ENCODE measurements at regions not wholly inside any gene's neighbourhood (a gene's known extent, or its start where the extent isn't known, plus 50 kb on each side); places are given as distances from the start of the nearest gene placed in this dataset.

DNA sequence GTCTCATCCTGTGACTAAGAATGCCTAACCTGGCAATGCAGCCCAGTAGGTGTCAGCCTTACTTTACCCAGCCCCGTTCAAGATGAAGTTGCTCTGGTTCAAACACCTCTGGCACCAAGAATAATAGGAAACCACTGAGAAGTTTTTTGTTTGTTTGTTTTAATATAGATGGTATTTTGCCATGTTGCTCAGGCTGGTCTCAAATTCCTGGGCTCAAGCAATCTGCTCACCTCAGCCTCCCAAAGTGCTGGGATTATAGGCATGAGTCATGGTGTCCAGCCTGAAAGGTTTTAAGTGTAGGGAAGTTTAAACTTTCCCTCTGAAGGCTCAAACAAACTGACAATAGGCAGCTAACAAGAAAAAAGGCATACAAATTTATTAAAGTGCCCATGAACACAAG lies 51.2 kb upstream of the ABCC4 start:
- Mint-ChIP-seq H3K27ac (no peak overlapping the region), H3K9me3 (no peaks in the 10 kb centered on the region)

DNA sequence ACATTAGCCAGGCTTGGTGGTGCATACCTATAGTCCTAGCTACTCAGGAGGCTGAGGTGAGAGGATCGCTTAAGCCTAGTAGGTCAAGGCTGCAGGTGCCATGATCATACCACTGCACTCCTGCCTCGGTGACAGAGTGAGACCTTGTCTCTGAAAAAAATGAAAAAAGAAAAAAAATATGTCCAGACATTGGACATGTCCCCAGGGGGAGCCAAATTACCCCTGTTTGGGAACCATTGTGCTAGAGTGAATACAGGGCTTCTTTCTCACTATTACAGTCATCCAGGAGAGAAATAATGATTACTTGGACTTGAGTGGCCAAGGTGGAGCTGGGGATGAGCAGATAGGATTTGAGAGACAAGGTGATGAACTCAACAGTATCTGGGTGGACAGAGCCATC lies 52.9 kb upstream of the ABCC4 start:
- no peaks in the 10 kb centered on the region for H3K4me1 Mint-ChIP-seq
- H3K27ac Mint-ChIP-seq = no peak overlapping the region
- H3K4me3 Mint-ChIP-seq = no peak overlapping the region
- H3K36me3 Mint-ChIP-seq = no peaks in the 10 kb centered on the region
- H3K9me3 Mint-ChIP-seq = no peaks in the 10 kb centered on the region
- H3K27me3 Mint-ChIP-seq = no peaks in the 10 kb centered on the region

More for the DNA sequence above, 51.2 kb upstream of the ABCC4 start:
- no peaks in the 10 kb centered on the region for H3K27me3 Mint-ChIP-seq
- H3K4me3 Mint-ChIP-seq = no peak overlapping the region
- no peaks in the 10 kb centered on the region for H3K4me1 Mint-ChIP-seq
- H3K36me3 Mint-ChIP-seq = no peaks in the 10 kb centered on the region

DNA sequence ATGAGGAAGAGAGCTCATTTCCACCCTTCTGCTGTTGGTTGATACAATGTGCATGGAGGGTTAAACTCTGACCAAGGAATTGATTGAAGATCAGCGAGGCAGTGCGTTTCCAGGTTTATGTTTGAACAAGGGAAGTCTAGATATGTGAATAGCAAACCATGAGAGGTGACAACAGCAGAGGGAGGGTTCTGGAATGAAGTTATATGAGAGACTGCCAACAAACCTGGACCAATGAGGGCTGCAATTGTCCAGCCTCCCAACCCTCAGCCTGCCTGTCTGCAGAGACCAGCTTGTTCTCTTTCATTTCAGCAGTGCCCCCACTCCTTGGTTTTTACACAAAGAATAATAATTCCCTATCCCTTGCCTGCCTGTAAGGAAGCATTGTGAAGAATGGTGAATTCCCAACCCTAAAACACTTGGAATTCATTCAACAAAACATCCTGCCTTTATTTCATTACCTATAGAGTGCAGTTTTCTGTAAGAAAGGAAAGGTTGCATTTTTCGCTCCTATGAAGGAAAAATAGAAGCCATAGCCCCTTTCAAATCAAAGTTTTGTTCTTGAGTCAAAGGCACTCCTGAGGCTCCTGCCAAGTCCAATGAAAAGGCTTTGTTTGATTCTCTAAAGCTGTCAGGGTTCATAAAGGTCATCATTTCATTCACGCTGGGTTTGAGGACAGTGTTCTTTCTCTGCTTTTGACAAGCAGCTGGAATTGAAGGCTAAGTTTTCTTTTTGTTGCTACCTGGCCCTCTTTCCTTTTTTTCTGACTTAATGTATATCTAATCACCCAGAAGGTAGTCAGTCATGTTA lies 53.6 kb upstream of the ABCC4 start:
- Mint-ChIP-seq H3K4me3 (no peak overlapping the region), H3K36me3 (no peaks in the 10 kb centered on the region), H3K27me3 (no peaks in the 10 kb centered on the region), H3K27ac (no peak overlapping the region), H3K9me3 (no peaks in the 10 kb centered on the region), H3K4me1 (no peaks in the 10 kb centered on the region)

DNA sequence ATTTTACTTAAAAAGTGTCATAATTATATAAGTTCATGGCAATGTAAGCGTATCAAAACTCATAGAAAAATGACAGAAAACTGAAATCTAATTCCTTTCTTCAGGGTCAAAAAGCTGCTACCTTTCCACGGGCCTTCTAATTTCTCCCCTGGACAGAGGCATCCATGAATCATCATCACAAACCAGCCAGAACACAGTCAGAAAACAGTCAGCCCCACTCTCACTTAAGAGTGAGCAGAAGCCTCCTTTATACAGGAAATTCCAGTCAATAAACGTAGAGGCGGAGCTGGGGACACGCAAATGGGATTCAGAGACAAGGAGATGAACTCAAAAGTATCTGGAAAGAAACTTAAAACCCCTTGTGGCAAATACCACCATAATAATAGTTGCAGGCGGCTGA lies 54.2 kb upstream of the ABCC4 start:
- no peak overlapping the region for H3K4me3 Mint-ChIP-seq
- H3K4me1 Mint-ChIP-seq = no peaks in the 10 kb centered on the region
- H3K27ac Mint-ChIP-seq = no peak overlapping the region
- H3K27me3 Mint-ChIP-seq = no peaks in the 10 kb centered on the region
- no peaks in the 10 kb centered on the region for H3K9me3 Mint-ChIP-seq
- H3K36me3 Mint-ChIP-seq = no peaks in the 10 kb centered on the region

DNA sequence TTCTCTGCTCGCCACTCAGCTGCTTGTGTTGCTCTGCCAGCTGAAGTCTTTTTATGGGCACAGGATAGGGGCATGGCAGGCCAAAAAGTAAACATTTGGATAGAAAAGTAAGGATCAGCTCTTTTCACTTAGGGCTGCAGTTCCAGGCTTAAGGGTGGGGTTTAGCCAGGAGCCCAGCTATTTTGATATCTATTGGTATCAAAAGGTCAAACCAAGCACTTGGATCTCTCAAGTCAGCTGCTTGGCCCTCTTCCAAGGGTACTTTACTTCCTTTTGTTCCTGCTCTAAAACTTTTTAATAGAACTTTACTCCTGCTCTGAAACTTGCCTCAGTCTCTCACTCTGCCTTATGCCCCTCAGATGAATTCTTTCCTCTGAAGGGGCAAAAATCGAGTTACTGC lies 55.7 kb upstream of the ABCC4 start:
- no peak overlapping the region for H3K27ac Mint-ChIP-seq

DNA sequence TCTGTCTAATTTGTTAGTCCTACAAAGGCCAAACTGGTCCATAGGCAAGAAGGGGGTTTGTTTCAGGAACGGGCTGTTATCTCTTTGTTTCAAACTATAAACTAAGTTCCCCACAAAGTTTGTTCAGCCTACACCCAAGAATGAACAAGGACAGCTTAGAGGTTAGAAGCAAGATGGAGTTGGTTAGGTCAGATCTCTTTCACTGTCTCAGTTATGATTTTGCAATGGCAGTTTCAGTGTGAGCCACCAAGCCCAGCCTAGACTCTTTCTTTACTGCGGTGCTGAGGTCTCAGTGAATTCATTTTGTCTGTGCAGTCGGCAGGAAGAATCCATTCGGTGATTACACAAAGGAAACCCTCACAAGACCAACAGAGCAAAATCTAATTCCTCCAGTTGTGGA lies 56.6 kb upstream of the ABCC4 start:
- H3K27me3 Mint-ChIP-seq = no peaks in the 10 kb centered on the region
- H3K27ac Mint-ChIP-seq = no peak overlapping the region
- H3K4me3 Mint-ChIP-seq = no peak overlapping the region
- no peaks in the 10 kb centered on the region for H3K36me3 Mint-ChIP-seq
- H3K4me1 Mint-ChIP-seq = no peaks in the 10 kb centered on the region
- H3K9me3 Mint-ChIP-seq = no peaks in the 10 kb centered on the region

More for the DNA sequence above, 55.7 kb upstream of the ABCC4 start:
- Mint-ChIP-seq H3K36me3 (no peaks in the 10 kb centered on the region), H3K9me3 (no peaks in the 10 kb centered on the region), H3K4me3 (no peak overlapping the region), H3K4me1 (no peaks in the 10 kb centered on the region), H3K27me3 (no peaks in the 10 kb centered on the region)

DNA sequence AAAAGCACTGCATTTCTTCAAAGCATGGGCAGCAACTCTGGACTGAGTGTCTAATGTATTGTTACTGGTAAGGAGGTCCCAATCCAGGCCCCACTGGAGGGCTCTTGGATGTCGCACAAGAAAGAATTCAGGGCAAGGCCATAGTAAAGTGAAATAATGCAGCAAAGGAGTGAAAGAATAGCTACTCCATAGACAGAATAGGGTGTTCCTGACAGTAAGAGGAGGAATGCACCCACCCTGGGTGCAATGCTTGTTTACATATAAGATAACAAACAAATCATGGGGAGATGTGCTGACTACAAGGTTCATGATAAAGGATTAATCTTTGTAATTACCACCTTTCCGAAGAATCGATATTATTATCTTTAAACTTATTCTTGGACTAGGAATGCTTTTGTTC lies 58.8 kb upstream of the ABCC4 start:
- no peak overlapping the region for H3K27ac Mint-ChIP-seq
- no peaks in the 10 kb centered on the region for H3K36me3 Mint-ChIP-seq
- H3K27me3 Mint-ChIP-seq = no peaks in the 10 kb centered on the region
- no peaks in the 10 kb centered on the region for H3K9me3 Mint-ChIP-seq
- no peak overlapping the region for H3K4me3 Mint-ChIP-seq
- H3K4me1 Mint-ChIP-seq = no peaks in the 10 kb centered on the region

DNA sequence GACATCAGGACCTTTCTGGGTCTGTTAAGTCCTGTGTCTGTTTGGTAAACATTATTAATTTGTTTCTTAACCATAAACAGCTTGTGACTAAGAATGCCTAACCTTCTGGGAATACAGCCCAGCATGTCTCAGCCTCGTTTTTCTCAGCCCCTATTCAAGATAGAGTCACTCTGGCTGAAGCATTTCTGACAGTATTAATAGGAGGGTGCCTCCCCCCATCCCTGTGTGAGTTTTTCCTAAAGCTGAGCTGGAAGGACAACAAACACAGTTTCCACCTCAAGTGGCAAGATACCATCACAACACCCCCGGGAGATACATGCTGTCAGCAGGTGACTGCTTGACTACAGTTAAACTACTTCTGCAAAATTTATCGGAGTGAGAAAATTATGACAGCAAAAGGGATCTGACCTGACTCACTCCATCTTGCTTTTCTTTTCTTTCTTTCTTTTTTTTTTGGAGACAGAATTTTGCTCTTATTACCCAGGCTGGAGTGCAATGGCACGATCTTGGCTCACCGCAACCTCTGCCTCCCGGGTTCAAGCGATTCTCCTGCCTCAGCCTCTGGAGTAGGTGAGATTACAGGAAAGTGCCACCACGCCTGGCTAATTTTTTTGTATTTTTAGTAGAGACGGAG lies 59.3 kb upstream of the ABCC4 start:
- no peak overlapping the region for H3K4me3 Mint-ChIP-seq
- no peaks in the 10 kb centered on the region for H3K9me3 Mint-ChIP-seq
- no peak overlapping the region for H3K27ac Mint-ChIP-seq
- H3K4me1 Mint-ChIP-seq = no peaks in the 10 kb centered on the region
- no peaks in the 10 kb centered on the region for H3K36me3 Mint-ChIP-seq
- no peaks in the 10 kb centered on the region for H3K27me3 Mint-ChIP-seq

DNA sequence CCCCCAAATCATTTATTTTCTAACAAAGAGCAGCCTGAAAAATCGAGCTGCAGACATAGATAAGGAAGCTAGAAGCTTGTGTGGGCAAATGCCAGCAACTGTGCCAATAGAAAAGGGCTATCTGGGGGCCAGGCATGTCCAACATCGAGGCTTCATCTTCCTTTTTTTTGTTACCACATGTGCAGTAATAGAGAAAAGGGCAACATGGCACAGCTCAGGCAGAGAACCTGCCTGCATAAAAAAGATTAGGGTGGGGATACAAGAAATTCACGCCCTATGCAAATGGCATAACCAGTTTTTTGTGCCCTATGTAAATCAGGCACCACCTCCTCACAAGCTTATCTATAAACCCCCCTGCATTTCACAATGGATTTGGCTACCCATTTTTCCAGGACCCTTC lies 60.4 kb upstream of the ABCC4 start:
- Mint-ChIP-seq H3K27me3 (no peaks in the 10 kb centered on the region), H3K4me3 (no peak overlapping the region), H3K4me1 (no peaks in the 10 kb centered on the region), H3K27ac (no peak overlapping the region), H3K9me3 (no peaks in the 10 kb centered on the region), H3K36me3 (no peaks in the 10 kb centered on the region)

DNA sequence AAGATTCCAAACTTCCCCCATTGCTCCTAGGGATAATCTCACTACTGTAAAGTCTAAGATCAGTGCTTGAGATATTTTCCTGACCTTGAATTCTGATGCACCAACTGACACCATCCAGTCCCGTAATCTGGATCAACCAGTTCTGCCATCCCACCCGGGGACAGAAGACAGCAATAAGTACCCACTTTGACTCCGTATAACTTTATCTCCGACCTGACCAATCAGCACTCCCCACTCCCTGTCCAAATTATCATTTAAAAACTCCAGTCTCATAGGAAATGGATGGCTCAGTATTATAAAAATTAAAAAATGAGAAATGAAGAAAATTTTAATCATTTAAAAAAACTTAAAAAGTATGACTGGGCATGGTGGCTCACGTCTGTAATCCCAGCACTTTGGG lies 61.4 kb upstream of the ABCC4 start:
- no peak overlapping the region for H3K4me3 Mint-ChIP-seq
- H3K27me3 Mint-ChIP-seq = no peaks in the 10 kb centered on the region
- H3K27ac Mint-ChIP-seq = no peak overlapping the region
- no peaks in the 10 kb centered on the region for H3K4me1 Mint-ChIP-seq
- H3K9me3 Mint-ChIP-seq = no peaks in the 10 kb centered on the region
- H3K36me3 Mint-ChIP-seq = no peaks in the 10 kb centered on the region

DNA sequence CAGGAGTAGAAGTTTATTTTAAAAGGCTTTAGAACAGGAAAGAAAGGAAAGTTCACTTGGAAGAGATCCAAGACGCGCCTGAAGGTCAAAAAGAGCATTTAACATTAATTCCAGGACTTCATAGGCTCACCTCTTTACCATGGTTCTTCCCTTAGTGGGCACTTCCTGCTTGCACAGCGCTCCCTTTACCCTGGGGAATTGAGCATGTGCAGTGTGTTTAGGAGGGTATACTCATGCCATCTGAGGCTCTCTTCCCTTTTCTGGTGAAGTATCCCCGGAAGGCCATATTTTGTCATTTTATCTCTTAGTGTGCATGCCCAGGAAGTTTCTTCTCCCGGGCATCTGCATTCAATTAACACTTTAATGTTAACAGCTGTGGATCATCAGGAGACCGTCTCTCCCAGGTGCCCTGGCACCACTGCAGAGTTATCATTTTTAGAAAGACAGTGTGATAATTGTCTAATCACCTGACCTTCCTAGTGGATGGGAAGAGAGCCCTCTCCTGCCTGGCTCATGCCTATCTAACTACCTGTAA lies 66.1 kb upstream of the ABCC4 start:
- Mint-ChIP-seq H3K4me1 (no peaks in the 10 kb centered on the region), H3K9me3 (no peaks in the 10 kb centered on the region), H3K36me3 (no peaks in the 10 kb centered on the region), H3K27me3 (peaks cover 4% of the 10 kb centered on the region), H3K27ac (no peak overlapping the region), H3K4me3 (no peak overlapping the region)

DNA sequence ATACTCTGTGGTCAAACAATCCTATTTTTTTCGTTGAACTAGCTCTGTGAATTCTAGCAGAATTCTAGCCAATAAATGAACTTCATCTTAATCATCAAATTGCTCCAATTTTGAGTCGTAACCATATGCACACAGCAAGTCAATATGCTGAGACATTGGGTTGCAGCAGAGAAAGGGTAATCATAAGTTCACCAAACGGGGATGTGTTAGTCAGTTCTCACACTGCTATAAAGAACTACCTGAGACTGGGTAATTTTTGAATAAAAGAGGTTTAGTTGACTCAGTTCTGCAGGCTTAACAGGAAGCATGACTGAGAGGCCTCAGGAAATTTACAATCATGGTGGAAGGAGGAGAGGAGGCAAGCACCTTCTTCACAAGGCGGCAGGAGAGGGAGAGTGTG lies 67.7 kb upstream of the ABCC4 start:
- Mint-ChIP-seq H3K4me3 (no peak overlapping the region), H3K27ac (peak overlapping the region; percentile 69), H3K9me3 (no peaks in the 10 kb centered on the region), H3K36me3 (no peaks in the 10 kb centered on the region), H3K4me1 (no peaks in the 10 kb centered on the region), H3K27me3 (peaks cover 4% of the 10 kb centered on the region)

DNA sequence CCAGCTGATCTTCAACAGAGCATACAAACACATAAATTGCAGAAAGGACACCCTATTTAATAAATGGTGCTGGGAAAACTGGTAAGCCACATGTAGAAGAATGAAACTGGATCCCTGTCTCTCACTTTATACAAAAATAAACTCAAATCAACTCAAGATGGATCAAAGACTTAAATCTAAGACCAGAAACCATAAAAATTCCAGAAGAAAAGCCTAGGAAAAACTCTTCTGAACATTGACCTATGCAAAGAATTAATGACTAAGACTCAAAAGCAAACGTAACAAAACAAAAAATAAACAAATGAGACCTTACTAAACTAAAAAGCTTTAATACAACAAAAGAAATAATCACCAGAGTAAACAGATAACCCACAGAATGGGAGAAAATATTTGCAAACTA lies 74.5 kb upstream of the ABCC4 start:
- Mint-ChIP-seq H3K9me3 (no peaks in the 10 kb centered on the region), H3K27ac (no peak overlapping the region), H3K27me3 (no peaks in the 10 kb centered on the region), H3K4me3 (no peak overlapping the region), H3K4me1 (peaks cover 4% of the 10 kb centered on the region), H3K36me3 (no peaks in the 10 kb centered on the region)

DNA sequence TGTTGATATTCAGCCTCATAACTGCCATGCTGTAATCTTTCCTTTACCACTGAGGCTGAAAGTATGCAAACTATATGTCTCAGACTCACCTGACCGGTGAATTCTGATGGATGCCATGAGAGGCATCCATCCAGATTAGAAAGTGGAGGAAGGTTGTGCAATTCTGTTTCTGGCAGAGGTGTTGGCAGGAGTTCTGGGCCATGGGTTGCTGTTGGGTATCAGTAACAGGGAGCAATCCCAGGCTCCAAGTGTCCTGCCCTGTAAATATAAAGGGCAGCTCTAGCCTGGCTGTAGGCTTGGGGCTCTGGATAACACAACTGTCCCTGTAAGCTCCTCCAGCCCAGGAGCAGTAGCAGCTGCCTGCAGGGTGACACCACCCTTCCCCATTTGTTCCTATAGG lies 77.4 kb upstream of the ABCC4 start:
- Mint-ChIP-seq H3K27ac (no peak overlapping the region), H3K4me1 (peaks cover 6% of the 10 kb centered on the region), H3K9me3 (no peaks in the 10 kb centered on the region), H3K36me3 (no peaks in the 10 kb centered on the region), H3K4me3 (no peak overlapping the region), H3K27me3 (no peaks in the 10 kb centered on the region)

DNA sequence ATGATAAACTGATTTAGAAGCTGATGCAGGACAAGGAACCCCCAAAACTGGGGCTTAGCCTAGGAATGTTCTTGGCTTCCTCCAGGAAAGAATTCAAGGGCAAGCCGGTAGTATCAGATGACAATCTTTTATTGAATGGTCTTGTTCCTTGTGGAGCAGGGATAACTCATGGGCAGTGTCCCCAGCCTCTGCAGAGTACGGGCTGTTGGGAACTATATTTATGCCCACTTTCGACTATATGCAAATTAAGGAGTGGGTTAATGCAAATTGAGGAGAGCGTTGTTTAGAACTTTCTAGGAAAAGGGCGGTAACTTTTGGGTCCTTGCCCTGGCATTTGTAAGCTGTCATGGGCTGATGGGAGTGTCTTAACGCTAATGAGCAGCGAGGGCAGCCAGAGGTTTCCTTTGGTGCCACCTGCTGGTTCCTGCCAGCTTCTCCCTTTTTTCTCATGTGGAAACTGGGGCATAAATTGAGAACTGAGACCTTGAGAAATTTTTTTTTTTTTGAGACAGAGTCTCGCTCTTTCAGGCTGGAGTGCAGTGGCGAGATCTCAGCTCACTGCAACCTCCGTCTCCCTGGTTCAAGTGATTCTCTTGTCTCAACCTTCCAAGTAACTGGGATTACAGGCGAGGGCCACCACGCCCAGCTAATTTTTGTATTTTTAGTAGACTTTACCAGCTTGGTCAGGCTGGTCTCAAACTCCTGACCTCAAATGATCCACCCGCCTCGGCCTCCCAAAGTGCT lies 79.4 kb upstream of the ABCC4 start:
- no peaks in the 10 kb centered on the region for H3K27me3 Mint-ChIP-seq
- peaks cover 6% of the 10 kb centered on the region for H3K4me1 Mint-ChIP-seq
- no peaks in the 10 kb centered on the region for H3K9me3 Mint-ChIP-seq
- no peak overlapping the region for H3K27ac Mint-ChIP-seq
- H3K36me3 Mint-ChIP-seq = no peaks in the 10 kb centered on the region
- no peak overlapping the region for H3K4me3 Mint-ChIP-seq

DNA sequence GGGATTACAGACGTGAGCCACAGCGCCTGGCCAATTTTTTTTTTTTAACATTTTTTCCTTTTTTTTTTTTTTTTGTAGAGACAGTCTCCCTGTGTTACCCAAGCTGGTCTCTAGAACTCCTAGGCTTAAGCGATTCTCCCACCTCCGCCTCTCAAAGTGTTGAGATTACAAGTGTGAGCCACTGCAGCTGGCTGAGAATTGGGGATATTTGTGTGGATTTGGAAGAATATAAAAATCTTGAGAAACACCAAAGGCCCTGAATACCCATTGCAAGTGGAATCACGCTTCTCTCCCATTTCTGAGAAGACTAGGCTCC lies 79.9 kb upstream of the ABCC4 start:
- Mint-ChIP-seq H3K9me3 (no peaks in the 10 kb centered on the region), H3K36me3 (no peaks in the 10 kb centered on the region), H3K4me1 (peaks cover 6% of the 10 kb centered on the region), H3K27ac (no peak overlapping the region), H3K27me3 (no peaks in the 10 kb centered on the region), H3K4me3 (no peak overlapping the region)
